GM21423 (cell line): ENCODE measurements at regions not wholly inside any gene's neighbourhood (a gene's known extent, or its start where the extent isn't known, plus 50 kb on each side); places are given as distances from the start of the nearest gene placed in this dataset.
"Not testable (repeated sequence)": the region's sequence is repeated elsewhere in the genome, so short reads cannot be mapped to it uniquely, and the experiment has no call there.

Source experiments
- ATAC-seq: cut with Tn5 transposase; IDR thresholded peaks from one replicate; pipeline ENCODE4 v1.9.1; 2021; ENCODE audit warnings: mild to moderate bottlenecking, moderate library complexity; ENCODE audit not compliant: unreplicated experiment

GRCh38 chr1:3989465-3989864, 89.4 kb upstream of the C1orf174 start:
- ATAC-seq = no peak

DNA sequence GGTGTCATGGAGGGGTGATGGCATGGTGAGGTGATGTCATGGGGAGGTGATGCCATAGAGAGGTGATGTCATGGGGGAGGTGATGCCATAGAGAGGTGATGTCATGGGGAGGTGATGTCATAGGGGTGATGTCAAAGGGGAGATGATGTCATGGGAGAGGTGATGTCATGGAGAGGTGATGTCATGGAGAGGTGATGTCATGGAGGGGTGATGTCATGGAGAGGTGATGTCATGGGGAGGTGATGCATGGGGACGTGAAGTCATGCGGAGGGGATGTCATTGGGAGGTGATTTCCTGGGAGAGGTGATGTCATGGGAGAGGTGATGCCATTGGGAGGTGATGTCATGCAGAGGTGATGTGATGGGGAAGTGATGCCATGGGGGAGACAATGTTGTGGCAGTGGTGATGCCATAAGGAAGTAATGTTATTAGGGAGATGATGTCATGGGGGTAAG, 92.1 kb upstream of the C1orf174 start:
- ATAC-seq = no peak

DNA sequence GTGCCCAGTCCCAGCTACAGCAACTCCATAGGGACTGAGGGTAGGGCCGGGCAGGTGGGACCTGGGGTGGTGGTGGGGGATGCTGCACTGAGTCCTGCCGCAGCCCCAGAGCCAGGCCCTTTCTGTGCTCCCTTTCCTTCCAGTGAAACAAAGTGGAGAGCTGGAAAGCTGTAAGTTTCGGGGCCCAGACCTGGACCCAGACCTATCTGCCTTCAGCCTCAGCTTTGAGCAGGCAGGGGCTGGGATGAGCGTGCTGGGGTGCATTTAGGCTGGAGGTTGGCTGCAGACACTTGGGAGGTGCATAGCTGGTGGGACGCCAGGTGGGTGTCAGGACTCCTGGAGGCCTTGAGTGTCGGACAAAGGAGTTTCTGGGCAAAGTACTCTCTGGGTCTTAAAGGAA, 92.7 kb upstream of the C1orf174 start:
- ATAC-seq = no peak

DNA sequence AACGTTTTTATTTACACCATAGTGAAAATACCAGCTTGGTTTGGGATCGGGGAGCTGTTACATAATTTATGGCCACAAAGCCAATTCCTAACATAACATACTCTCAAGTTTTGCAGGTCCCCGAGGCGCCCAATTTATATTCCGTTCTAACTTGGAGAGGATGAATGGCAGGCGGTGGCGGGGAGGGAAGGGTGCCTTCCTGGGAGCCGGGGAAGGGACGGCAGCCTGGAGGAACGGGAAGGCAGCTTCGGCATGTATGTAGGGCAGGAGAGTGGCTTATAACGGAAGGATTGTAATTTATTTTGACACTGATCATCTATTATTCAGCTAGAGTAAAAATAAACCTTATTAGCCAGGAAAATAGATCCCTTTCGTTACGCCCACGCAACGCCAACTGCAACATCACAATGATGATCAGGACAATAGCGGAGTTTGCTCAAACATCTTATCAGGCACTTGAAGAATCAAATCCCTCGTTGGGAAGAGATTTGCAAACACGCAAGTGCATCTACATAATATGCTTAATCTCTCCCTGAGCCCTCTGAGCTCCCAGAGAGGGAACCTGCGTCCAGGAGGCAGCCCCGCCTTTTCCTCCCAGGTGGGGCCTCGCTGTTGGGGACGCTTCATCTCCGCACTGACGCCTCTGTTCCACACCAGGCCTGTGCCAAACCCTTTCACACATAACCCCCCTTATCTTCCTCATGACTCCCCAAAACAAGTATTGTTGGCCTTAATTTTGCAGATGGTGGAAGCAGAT, 93.7 kb upstream of the C1orf174 start:
- no peak for ATAC-seq

DNA sequence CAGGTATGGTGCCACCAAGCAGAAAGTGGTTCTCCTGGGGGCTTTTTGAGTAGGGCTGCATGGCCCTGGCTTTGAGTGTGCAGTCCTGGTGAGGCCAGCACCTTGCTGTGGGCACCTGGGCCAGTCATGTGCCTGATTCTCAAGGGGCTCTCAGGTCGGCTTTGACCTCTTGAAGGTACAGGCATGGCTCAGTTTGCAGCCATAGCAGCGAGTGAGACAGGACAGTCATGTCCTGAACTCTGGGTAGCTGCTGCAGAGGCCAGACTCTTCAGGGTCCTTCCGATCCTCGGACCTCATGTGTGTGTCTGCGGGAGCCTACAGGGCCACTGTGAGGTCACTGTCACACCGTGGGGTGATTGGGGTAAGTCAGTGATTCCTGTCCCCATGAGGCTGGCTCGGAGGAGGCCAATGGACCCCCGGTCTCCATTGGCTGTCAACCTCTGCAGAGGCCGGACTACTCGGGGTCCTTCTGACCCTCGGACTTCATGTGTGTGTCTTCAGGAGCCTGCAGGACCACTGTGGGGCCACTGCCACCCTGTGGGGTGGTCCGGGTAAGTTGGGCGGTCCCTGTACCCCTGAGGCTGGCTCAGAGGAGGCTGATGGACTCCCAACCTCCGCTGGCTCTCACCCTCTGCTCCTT, 95.2 kb upstream of the C1orf174 start:
- no peak for ATAC-seq

- ATAC-seq = no peak
Observed at GRCh38 chr1:3996846-3997705, 97.0 kb upstream of the C1orf174 start.

DNA sequence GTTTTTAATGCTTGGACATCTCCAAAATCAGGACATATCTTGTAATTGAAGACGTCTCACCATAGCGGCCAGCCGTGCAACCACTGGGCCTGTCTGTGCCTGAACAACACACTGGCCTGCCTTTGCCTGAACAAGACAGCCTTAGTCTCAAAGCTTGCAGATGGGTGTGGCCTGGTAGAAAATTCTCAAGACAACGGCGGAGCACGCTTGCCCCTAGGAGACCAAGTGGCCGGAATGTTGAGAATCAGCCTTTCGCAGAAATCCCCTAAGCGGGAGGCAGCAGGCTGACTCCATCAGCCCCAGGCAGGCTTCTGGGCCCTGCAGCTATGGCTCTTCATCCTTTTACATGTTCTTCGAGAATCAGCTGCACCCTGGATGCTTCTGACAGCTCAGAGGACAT, 98.0 kb upstream of the C1orf174 start:
- ATAC-seq = no peak

GRCh38 chr1:3999514-3999913, 99.4 kb upstream of the C1orf174 start:
- not testable (repeated sequence) for ATAC-seq

DNA sequence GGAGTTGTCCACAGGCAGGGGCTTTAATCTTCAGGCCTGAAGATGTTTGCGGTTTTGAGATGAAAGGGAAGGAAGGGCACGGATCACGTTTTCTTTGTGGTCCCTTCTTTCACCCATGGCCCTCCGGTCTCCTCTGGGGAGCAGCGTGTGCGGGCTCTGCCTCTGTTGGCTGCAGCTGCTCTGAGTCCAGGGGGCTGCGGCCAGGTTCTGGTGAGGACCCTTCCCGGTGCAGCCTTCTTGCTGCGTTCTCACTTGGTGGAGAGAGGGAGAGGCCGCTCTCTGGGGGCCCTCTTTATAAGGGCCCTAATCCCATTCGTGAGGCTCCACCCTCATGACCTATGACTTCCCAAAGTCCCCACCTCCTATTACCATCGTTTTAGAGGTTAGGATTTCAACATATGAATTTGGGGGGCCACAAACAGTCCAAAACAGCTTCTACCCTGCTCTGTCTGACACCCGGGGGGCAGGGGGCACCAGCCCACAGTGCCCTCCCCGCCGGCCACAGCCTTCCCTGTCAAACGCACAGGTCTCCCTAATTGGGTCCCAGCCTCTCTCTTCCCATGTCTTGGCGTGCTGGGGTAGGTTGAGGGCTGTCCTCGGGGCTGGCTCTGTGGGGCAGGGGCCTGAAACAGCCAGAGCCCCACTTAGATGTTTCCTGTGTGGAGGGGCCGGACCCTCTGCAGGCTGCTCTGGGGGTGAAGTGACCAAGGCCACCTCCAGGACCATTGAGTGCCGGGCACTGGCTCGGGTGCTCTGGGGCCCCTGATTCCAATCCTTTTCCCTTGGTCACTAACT, 100.1 kb upstream of the C1orf174 start:
- ATAC-seq = no peak

DNA sequence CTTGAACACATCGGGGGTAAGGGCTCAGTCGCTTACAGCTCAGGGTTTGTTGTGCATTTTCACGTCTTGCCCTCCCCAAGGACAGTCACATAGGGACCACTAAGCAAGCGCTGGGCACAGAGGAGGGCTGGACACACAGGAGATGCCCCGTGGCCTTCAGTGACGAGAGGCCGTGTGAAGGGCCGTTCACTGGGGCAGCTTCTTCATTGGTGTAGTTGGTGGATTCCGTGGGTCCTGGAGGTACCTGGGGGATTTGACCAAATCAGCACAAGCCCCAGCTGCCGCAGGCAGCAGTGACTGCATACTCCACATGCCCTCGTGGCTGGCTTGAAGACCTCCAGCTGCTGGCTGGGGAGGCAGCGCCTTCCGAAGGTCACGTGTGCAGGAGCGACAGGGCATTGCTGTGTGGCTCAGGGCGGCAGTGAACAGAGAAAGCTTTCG, 100.8 kb upstream of the C1orf174 start:
- no peak for ATAC-seq

- ATAC-seq = no peak
Observed at GRCh38 chr1:4001461-4001860, 101.4 kb upstream of the C1orf174 start.

DNA sequence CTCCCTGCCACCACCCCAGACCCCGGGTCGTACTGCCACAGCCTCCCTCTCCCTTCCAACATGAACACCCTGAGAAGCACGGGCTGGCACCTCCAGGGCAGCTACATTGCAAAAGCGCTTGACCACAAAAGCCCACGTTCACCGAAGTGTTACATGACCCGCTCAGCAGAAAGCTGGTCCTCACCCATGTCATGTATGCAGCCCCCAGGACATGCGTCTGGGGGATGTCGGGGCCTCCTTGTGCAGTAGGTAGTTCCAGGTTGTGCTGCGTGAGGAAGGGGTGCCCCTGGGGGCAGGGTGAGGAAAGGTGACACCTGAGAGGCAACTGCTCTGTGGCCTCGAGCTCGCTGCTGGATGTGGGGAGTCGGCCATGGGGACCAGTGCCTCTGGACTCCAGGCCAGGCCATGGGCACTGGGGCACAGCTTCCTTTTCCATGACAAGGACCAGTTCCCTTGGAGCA, 102.0 kb upstream of the C1orf174 start:
- no peak for ATAC-seq

GRCh38 chr1:4002741-4003140, 102.7 kb upstream of the C1orf174 start:
- ATAC-seq = no peak

GRCh38 chr1:4003846-4004505, 103.9 kb upstream of the C1orf174 start:
- no peak for ATAC-seq

GRCh38 chr1:4004635-4005430, 104.8 kb upstream of the C1orf174 start:
- no peak for ATAC-seq

GRCh38 chr1:4005431-4005830, 105.4 kb upstream of the C1orf174 start:
- no peak for ATAC-seq

DNA sequence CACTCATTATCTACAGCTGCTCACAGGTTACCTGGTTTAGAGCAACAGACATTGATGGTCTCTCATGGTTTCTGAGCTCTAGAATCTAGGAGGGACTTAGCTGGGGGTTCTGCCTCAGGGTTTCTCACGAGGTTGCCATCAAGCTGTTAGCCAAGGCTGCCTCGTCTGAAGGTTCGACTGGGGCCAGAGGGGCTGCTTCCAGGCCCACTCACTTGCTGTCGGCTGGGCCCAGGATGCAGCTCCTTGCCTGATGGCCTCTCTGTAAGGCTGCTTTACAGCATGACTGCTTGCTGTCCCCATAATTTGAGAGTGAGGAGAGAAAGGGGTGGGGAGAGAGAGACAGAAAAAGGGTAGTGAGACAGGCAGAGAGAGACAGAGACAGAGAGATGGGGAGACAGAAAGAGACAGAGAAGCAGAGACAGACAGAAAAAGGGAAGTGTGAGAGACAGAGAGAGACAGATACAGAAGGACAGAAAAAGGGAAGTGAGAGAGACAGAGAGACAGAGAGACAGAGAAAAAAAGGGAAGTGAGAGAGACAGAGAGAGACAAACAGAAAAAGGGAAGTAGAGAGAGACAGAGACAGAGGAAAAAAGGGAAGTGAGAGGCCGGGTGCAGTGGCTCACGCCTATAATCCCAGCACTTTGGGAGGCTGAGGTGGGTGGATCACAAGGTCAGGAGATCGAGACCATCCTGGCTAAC, 106.8 kb upstream of the C1orf174 start:
- no peak for ATAC-seq

- no peak for ATAC-seq
Observed at GRCh38 chr1:4010284-4010683, 110.2 kb upstream of the C1orf174 start.
